Progenitor cell of endocrine pancreas (in vitro differentiated cells): ENCODE measurements at regions not wholly inside any gene's neighbourhood (a gene's known extent, or its start where the extent isn't known, plus 50 kb on each side); places are given as distances from the start of the nearest gene placed in this dataset.

Source experiments
- DNase-seq: peaks from one replicate; pipeline ENCODE4 v3.0.0; 2021; ENCODE audit warnings: low spot score; ENCODE audit not compliant: unreplicated experiment
- H3K27ac Mint-ChIP-seq: 2 replicates; pipeline ENCODE4 v1.8.0; 2021; ENCODE audit warnings: mild to moderate bottlenecking, moderate library complexity, mixed read lengths
- H3K27me3 Mint-ChIP-seq: 2 replicates; pipeline ENCODE4 v1.8.0; 2021; ENCODE audit warnings: mixed read lengths
- H3K36me3 Mint-ChIP-seq: 2 replicates; pipeline ENCODE4 v1.8.0; 2022; ENCODE audit warnings: mixed read lengths; ENCODE audit not compliant: insufficient read depth
- H3K4me1 Mint-ChIP-seq: 2 replicates; pipeline ENCODE4 v1.8.0; 2021; ENCODE audit warnings: low read depth, mixed read lengths
- H3K4me3 Mint-ChIP-seq: 2 replicates; pipeline ENCODE4 v1.8.0; 2021; ENCODE audit warnings: low read depth, mild to moderate bottlenecking, moderate library complexity, mixed read lengths
- H3K9me3 Mint-ChIP-seq: 2 replicates; pipeline ENCODE4 v1.8.0; 2021; ENCODE audit warnings: low read depth, mixed read lengths
- TF ChIP-seq, protein P1 (sequence below): fragments of 200-600 bp; sonication (generic); IDR thresholded peaks from one replicate; pipeline ENCODE4 v1.5.0; 2021; ENCODE audit warnings: antibody characterized with exemption, mild to moderate bottlenecking; ENCODE audit not compliant: unreplicated experiment

DNA sequence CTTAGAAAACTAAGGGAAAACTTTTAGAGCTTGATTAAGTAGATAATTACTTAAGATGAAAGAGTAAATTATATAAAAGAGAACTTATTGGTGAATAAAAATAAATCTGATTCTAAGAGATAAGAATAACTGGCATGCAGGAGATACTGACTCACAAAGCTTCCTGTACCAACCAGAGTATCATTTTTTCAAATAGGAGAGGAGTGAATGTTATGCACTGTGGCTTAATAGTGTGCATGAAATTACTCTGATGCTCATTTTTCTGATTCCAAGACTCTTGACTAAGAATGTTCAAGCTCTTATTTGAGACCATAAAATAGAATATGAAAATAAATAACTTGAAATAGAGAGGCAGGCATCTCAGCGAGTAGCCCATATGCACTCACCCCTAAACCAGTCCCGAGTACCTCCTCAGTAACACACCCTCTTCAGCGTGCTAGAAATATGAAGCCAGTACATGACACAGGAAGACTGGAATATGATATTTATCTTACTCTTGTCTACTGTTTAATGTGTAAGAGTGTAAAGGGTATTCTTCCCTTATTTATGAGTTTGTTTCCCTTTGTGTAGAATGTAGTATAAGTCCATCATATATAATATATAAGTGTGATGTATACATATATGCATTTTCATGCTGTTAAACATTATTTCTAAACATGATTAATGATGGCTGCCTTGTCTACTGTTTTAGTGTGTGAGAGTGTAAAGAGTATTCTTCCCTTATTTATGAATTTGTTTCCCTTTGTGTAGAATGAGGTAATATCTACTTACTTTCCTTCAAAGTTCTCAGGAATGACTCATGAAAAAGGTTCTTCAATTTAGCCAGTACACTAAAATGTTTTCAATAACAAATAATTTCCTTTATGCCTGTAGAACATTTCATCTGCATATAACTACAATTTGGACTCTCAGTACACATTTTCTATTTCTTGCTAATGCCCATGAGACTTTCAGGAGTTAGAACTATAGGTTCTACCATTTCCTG lies 99.2 kb upstream of the PALMD start:
- Mint-ChIP-seq H3K36me3 (no peaks in the 10 kb centered on the region), H3K9me3 (peaks cover 3% of the 10 kb centered on the region), H3K27ac (no peak overlapping the region), H3K27me3 (no peaks in the 10 kb centered on the region), H3K4me3 (no peak overlapping the region), H3K4me1 (peaks cover 8% of the 10 kb centered on the region)
- TF ChIP-seq, protein P1, sequence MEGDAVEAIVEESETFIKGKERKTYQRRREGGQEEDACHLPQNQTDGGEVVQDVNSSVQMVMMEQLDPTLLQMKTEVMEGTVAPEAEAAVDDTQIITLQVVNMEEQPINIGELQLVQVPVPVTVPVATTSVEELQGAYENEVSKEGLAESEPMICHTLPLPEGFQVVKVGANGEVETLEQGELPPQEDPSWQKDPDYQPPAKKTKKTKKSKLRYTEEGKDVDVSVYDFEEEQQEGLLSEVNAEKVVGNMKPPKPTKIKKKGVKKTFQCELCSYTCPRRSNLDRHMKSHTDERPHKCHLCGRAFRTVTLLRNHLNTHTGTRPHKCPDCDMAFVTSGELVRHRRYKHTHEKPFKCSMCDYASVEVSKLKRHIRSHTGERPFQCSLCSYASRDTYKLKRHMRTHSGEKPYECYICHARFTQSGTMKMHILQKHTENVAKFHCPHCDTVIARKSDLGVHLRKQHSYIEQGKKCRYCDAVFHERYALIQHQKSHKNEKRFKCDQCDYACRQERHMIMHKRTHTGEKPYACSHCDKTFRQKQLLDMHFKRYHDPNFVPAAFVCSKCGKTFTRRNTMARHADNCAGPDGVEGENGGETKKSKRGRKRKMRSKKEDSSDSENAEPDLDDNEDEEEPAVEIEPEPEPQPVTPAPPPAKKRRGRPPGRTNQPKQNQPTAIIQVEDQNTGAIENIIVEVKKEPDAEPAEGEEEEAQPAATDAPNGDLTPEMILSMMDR, result no peak
- DNase-seq, result no peak

DNA sequence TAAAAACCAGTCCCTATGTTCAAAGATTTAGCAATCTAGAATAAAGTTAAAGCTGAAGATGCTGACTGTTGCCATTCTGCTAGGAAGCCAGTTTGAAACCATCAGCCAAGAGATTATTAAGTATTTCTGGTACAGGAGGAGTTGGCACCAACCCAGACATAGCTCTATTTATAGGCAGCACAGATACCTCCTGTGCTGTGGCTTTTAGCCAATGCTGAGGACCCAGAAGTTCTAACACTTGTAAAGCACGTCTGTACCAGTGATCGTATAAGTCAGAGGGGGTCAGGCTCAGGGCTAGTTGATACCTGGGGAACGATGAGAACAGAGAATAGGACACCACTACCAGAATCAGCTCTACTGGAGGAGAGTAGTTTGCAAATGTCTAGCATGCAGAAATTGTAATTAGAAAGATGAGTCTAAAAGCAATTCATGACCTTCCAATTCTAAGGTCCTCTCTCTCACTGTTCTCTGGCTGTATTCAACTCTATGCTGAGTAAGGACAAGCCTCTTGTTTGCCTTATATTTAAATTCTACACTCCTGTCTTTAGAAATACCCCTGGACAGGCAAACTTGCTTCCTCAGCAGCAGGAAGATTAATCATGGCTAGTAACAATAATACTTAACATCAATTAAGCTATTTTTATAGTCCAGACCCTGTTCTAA lies 96.8 kb upstream of the PALMD start:
- peaks cover 4% of the 10 kb centered on the region for H3K9me3 Mint-ChIP-seq
- H3K27ac Mint-ChIP-seq, result no peak overlapping the region
- H3K36me3 Mint-ChIP-seq, result peaks cover 1% of the 10 kb centered on the region
- DNase-seq, result no peak
- no peaks in the 10 kb centered on the region for H3K27me3 Mint-ChIP-seq
- H3K4me3 Mint-ChIP-seq, result no peak overlapping the region
- TF ChIP-seq, protein P1, result no peak
- H3K4me1 Mint-ChIP-seq, result peaks cover 12% of the 10 kb centered on the region

DNA sequence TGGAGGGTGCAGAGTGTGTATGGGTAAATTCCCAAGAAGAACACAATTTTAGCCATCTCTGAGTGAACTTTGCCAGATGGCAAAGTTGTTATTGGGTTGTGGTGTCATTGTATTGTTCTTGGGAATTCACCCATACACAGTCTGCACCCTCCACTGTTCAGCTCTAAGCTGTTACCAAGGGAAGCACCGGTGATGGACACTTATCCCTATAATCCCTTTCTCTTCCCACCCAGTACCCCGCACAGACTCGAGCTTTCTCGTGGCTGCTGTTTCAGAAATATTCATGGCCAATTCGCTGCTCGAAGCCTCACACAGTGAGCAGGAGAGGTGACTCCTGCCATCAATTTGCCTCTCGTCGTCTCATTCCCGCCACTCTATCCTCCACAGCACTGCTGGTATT lies 95.7 kb upstream of the PALMD start:
- H3K27me3 Mint-ChIP-seq, result no peaks in the 10 kb centered on the region
- H3K4me3 Mint-ChIP-seq, result no peak overlapping the region
- TF ChIP-seq, protein P1, result no peak
- peaks cover 10% of the 10 kb centered on the region for H3K9me3 Mint-ChIP-seq
- peaks cover 1% of the 10 kb centered on the region for H3K36me3 Mint-ChIP-seq
- H3K4me1 Mint-ChIP-seq, result peaks cover 6% of the 10 kb centered on the region
- no peak for DNase-seq
- H3K27ac Mint-ChIP-seq, result no peak overlapping the region

DNA sequence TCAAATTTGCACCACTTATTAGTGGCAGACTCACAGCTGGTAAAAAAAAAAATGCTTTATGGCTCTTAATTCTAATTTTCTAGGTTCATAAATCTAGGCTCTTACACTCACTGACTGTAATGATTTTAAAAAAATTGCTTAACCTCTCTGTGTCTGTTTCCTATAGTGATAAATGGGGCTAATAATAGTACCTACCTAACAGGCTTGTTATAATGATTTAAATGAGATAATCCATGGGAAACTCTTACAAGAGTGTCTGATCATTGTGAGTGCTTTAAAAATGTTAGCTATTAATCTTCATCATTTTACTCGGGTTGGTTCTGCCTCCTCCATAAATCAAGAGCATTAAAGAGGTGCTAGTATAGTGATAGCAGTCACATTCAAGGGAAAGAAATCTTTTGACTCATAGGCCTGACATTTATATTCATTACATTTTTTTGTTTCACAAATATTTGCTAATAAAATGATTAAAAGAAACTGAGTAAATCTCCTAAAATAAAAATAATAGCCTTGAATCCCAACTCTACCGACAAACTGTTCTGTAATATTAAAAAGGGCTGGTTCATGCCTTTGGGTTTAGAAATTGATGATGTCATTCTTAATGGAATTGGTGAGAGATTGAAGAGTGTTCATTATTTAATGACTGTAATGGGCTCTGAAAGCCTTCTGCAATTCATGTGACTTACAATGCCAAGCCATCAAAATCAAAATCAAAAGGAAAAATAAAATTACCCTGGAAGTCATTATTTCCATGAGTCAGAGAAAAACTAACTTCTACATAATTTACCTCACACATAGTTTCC lies 93.9 kb upstream of the PALMD start:
- H3K27ac Mint-ChIP-seq, result no peak overlapping the region
- peaks cover 1% of the 10 kb centered on the region for H3K36me3 Mint-ChIP-seq
- DNase-seq, result no peak

More for the DNA sequence above, 93.9 kb upstream of the PALMD start:
- peaks cover 6% of the 10 kb centered on the region for H3K4me1 Mint-ChIP-seq
- no peaks in the 10 kb centered on the region for H3K27me3 Mint-ChIP-seq
- H3K4me3 Mint-ChIP-seq, result no peak overlapping the region
- TF ChIP-seq, protein P1, result no peak
- peaks cover 13% of the 10 kb centered on the region for H3K9me3 Mint-ChIP-seq
